ENCODE measurements at regions not wholly inside any gene's neighbourhood (a gene's known extent, or its start where the extent isn't known, plus 50 kb on each side); places are given as distances from the start of the nearest gene placed in this dataset.

GRCh38 chr6:71721642-71722041 lies 164.7 kb upstream of the RIMS1 start:
- TF ChIP-seq CTCF (IDR thresholded peaks at IDR 0.05), result no peak
- TF ChIP-seq POLR2A (IDR thresholded peaks at IDR 0.05), result no peak

Data from testis (tissue), 2 donors.